Body of pancreas (tissue), 4 donors: ENCODE measurements at regions not wholly inside any gene's neighbourhood (a gene's known extent, or its start where the extent isn't known, plus 50 kb on each side); places are given as distances from the start of the nearest gene placed in this dataset.

Experiments
- ATAC-seq: fragments of 150-250 bp; one replicate; pipeline ENCODE4 v1.9.1; 2016
- DNase-seq, 4 donors: peaks; one replicate each; pipeline ENCODE4 v3.0.0-alpha.2; 2019
- H3K27ac ChIP-seq, 4 donors: fragments of 200-600 bp; sonication (generic); 1 replicate in 3 of 4; 2 replicates in 1 of 4; pipeline versions ENCODE4 v1.5.1 to v1.6.1; 2016 to 2019; ENCODE audit warnings: mild to moderate bottlenecking in 1 of 4, mixed read lengths in 1 of 4, moderate library complexity in 1 of 4
- H3K27me3 ChIP-seq, 2 donors: fragments of 200-600 bp; sonication (generic); one replicate each; pipeline ENCODE4 v1.6.0; 2016; ENCODE audit warnings: mild to moderate bottlenecking in 1 of 2
- H3K36me3 ChIP-seq, 2 donors: fragments of 200-600 bp; sonication (generic); replicated peaks in 1 of 2; 2 replicates each; pipeline ENCODE4 v1.5.1; 2016; ENCODE audit warnings: low read depth in 2 of 2; ENCODE audit not compliant: insufficient read depth in 1 of 2
- H3K4me1 ChIP-seq: fragments of 200-600 bp; sonication (generic); one replicate; pipeline ENCODE4 v1.6.0; 2016
- H3K4me3 ChIP-seq, 2 donors: fragments of 200-600 bp; sonication (generic); 1 replicate in 1 of 2; 2 replicates in 1 of 2; pipeline ENCODE4 v1.5.1; 2016 to 2019
- H3K9me3 ChIP-seq, 3 donors: fragments of 200-600 bp; sonication (generic); 1 replicate in 2 of 3; 2 replicates in 1 of 3; pipeline ENCODE4 v1.5.1; 2016
- CTCF ChIP-seq, 7 experiments: fragments of 450-650 bp in 4 of 7; fragments of 200-600 bp in 3 of 7; sonication (generic) in 3 of 7; IDR thresholded peaks; one replicate each; pipeline ENCODE4 v1.5.1; 2016 to 2019; ENCODE audit warnings: antibody characterized with exemption in 7 of 7
- POLR2A ChIP-seq, 3 donors: fragments of 450-650 bp; IDR thresholded peaks; one replicate each; pipeline ENCODE4 v1.6.1; 2016; ENCODE audit warnings: antibody characterized with exemption in 3 of 3, mild to moderate bottlenecking in 2 of 3
- WGBS, 2 donors: methylation state at CpG; one replicate each; pipeline ENCODE4 v1.1.5; 2017; 5-methylcytosine and 5-hydroxymethylcytosine counted together
- intact Hi-C: fragments of 100-400 bp; cut with DNase I; formaldehyde crosslinking; loops from one replicate; pipeline ENCODE4 v1.15.1; 2023

GRCh38 chr6:63477422-63478040 is 94.7 kb upstream of the LOC128125822 start:
- WGBS, 2 donors = 91 to 95% methylated on average over 6 of the region's 6 CpGs
- intact Hi-C loops = no loop called here
- Histone ChIP-seq H3K36me3 (no peaks in the 10 kb centered on the region), H3K27me3 (no peaks in the 10 kb centered on the region), H3K4me1 (peaks cover 9% of the 10 kb centered on the region), H3K27ac (peak overlapping the region in 1 of 4 donors; percentile 49), H3K9me3 (no peaks in the 10 kb centered on the region), H3K4me3 (no peak overlapping the region)
- ATAC-seq (no peak), DNase-seq (no peak)
- TF ChIP-seq POLR2A (IDR thresholded peaks at IDR 0.05) = no peak
- no peak for TF ChIP-seq CTCF (IDR thresholded peaks at IDR 0.05)

GRCh38 chr6:63478734-63479133 is 93.5 kb upstream of the LOC128125822 start:
- Histone ChIP-seq H3K4me1 (peaks cover 9% of the 10 kb centered on the region), H3K27ac (peak overlapping the region in 1 of 4 donors; percentile 49), H3K27me3 (no peaks in the 10 kb centered on the region), H3K9me3 (no peaks in the 10 kb centered on the region), H3K4me3 (no peak overlapping the region), H3K36me3 (no peaks in the 10 kb centered on the region)
- TF ChIP-seq CTCF (IDR thresholded peaks at IDR 0.05) (no peak), POLR2A (IDR thresholded peaks at IDR 0.05) (no peak)
- WGBS, 2 donors = 73 to 91% methylated on average over 1 of the region's 1 CpG
- no peak for ATAC-seq
- intact Hi-C loops = no loop called here
- no peak for DNase-seq

- peak overlapping the region in 2 of 4 donors; percentile 30 to 67 for H3K27ac ChIP-seq
- WGBS, 2 donors = 52 to 60% methylated on average over 2 of the region's 2 CpGs
- no peak for ATAC-seq
- H3K27me3 ChIP-seq = no peaks in the 10 kb centered on the region
- DNase-seq = no peak
- intact Hi-C loops = no loop called here
- TF ChIP-seq POLR2A (IDR thresholded peaks at IDR 0.05) (no peak), CTCF (IDR thresholded peaks at IDR 0.05) (no peak)
- no peak overlapping the region for H3K4me3 ChIP-seq
- peaks cover 13% of the 10 kb centered on the region for H3K4me1 ChIP-seq
- no peaks in the 10 kb centered on the region for H3K36me3 ChIP-seq
- H3K9me3 ChIP-seq = no peaks in the 10 kb centered on the region
Observed at GRCh38 chr6:63486196-63486595, 86.1 kb upstream of the LOC128125822 start.

- peak in 1 of 4 donors; percentile 33 for DNase-seq
Observed at GRCh38 chr6:63487103-63487813, 85.0 kb upstream of the LOC128125822 start.

GRCh38 chr6:63491119-63491518 is 81.2 kb upstream of the LOC128125822 start:
- H3K36me3 ChIP-seq = no peaks in the 10 kb centered on the region
- no peak for ATAC-seq
- intact Hi-C loops = no loop called here
- 84 to 93% methylated on average over 2 of the region's 2 CpGs for WGBS, 2 donors
- no peak for DNase-seq
- no peak overlapping the region for H3K4me3 ChIP-seq
- peaks cover 30% of the 10 kb centered on the region for H3K4me1 ChIP-seq
- H3K27ac ChIP-seq = no peak overlapping the region
- no peaks in the 10 kb centered on the region for H3K9me3 ChIP-seq
- no peak for TF ChIP-seq POLR2A (IDR thresholded peaks at IDR 0.05)
- TF ChIP-seq CTCF (IDR thresholded peaks at IDR 0.05) = no peak
- H3K27me3 ChIP-seq = no peaks in the 10 kb centered on the region

More at GRCh38 chr6:63487103-63487813, 85.0 kb upstream of the LOC128125822 start:
- peak; percentile 84 for ATAC-seq
- Histone ChIP-seq H3K9me3 (no peaks in the 10 kb centered on the region), H3K27ac (peak overlapping the region in 3 of 4 donors; percentile 33 to 67 (median 58)), H3K4me1 (peaks cover 20% of the 10 kb centered on the region), H3K36me3 (no peaks in the 10 kb centered on the region), H3K4me3 (no peak overlapping the region), H3K27me3 (no peaks in the 10 kb centered on the region)
- WGBS, 2 donors = 38 to 46% methylated on average over 9 of the region's 9 CpGs
- intact Hi-C loops = no loop called here
- no peak for TF ChIP-seq POLR2A (IDR thresholded peaks at IDR 0.05)
